Gastrocnemius medialis (tissue), 4 donors: ENCODE measurements at regions not wholly inside any gene's neighbourhood (a gene's known extent, or its start where the extent isn't known, plus 50 kb on each side); places are given as distances from the start of the nearest gene placed in this dataset.

Experiments used
- POLR2A ChIP-seq, 2 donors: fragments of 450-650 bp; IDR thresholded peaks; one replicate each; pipeline ENCODE4 v1.6.1; 2017; ENCODE audit warnings: antibody characterized with exemption in 2 of 2, mild to moderate bottlenecking in 2 of 2, moderate library complexity in 2 of 2
- TF ChIP-seq, protein P1 (sequence below), 5 experiments: fragments of 450-650 bp in 3 of 5; fragments of 200-600 bp in 2 of 5; sonication (generic) in 2 of 5; IDR thresholded peaks in 4 of 5; conservative IDR thresholded peaks in 1 of 5; 1 replicate in 4 of 5; 2 replicates in 1 of 5; pipeline ENCODE4 v1.5.1; 2016 to 2019; ENCODE audit warnings: antibody characterized with exemption in 5 of 5, mild to moderate bottlenecking in 3 of 5, moderate library complexity in 3 of 5

DNA sequence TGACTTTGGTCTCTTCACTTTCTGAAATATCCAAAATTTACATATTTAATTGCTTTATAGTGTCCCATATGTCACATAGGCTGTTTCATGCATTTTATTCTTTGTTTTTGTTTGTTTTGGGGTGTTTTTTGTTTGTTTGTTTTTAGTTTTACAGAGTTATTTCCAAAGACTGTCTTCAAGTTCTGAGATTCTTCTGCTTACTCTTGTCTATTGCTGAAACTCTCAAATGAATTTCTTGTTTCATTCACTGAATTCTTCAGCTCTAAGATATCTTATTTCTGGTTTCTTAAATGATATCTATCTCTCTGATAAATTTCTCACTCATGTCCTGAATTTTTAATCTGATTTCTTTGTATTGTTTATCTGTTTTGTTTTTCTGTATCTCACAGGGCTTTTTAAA lies 412.0 kb upstream of the ATP2B1 start:
- TF ChIP-seq, protein P1, sequence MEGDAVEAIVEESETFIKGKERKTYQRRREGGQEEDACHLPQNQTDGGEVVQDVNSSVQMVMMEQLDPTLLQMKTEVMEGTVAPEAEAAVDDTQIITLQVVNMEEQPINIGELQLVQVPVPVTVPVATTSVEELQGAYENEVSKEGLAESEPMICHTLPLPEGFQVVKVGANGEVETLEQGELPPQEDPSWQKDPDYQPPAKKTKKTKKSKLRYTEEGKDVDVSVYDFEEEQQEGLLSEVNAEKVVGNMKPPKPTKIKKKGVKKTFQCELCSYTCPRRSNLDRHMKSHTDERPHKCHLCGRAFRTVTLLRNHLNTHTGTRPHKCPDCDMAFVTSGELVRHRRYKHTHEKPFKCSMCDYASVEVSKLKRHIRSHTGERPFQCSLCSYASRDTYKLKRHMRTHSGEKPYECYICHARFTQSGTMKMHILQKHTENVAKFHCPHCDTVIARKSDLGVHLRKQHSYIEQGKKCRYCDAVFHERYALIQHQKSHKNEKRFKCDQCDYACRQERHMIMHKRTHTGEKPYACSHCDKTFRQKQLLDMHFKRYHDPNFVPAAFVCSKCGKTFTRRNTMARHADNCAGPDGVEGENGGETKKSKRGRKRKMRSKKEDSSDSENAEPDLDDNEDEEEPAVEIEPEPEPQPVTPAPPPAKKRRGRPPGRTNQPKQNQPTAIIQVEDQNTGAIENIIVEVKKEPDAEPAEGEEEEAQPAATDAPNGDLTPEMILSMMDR (IDR thresholded peaks at IDR 0.05 in 4 of 5, conservative IDR thresholded peaks at IDR 0.05 in 1 of 5) = no peak
- TF ChIP-seq POLR2A (IDR thresholded peaks at IDR 0.05) = no peak
